HepG2 (cell line): ENCODE measurements at regions not wholly inside any gene's neighbourhood (a gene's known extent, or its start where the extent isn't known, plus 50 kb on each side); places are given as distances from the start of the nearest gene placed in this dataset.

Source experiments
- ATAC-seq: fragments of 200-7000 bp; cut with Tn5 transposase; 3 replicates; pipeline ENCODE4 v1.9.1; 2020; ENCODE audit warnings: mild to moderate bottlenecking, moderate library complexity
- BruUV-seq: library from RNA; stranded (reverse); fragments of 400-500 nt; replicated peaks from 2 replicates; lab custom pipeline; 2021; lab: Mats Ljungman, UMichigan
- CTCF ChIA-PET: fragments of 300-600 bp; formaldehyde crosslinking; extraction: SDS; loops from one replicate; lab custom pipeline; 2021; ENCODE audit warnings: low total read pairs, inconsistent platforms, low intra/inter-chr PET ratio; lab: Yijun Ruan, JAX
- POLR2A ChIA-PET: fragments of 350-600 bp; sonication (Branson Sonifier 250); formaldehyde crosslinking; loops from one replicate; lab custom pipeline; 2020; ENCODE audit warnings: antibody characterized with exemption, inconsistent platforms; lab: Yijun Ruan, JAX
- DNase-seq: peaks from one replicate; pipeline ENCODE4 v3.0.0-alpha.2; 2015; ENCODE audit warnings: low spot score
- FAIRE-seq: peaks from 3 replicates; lab custom pipeline; 2011; peaks lifted over from hg19 to GRCh38; lab: Jason Lieb, UNC
- H2AFZ ChIP-seq: one replicate; pipeline ENCODE4 v1.6.1; 2011; ENCODE audit warnings: low read length, inconsistent platforms
- H3K27ac ChIP-seq: fragments of 300-600 bp; 3 replicates; pipeline ENCODE4 v1.8.0; 2011; ENCODE audit warnings: mixed run types, mild to moderate bottlenecking, mixed read lengths, low read length, inconsistent platforms; ENCODE audit not compliant: insufficient read depth; ENCODE audit errors: extremely low read length
- H3K27me3 ChIP-seq, 2 experiments: fragments of 200-600 bp in 1 of 2; 2 replicates in 1 of 2; 3 replicates in 1 of 2; pipeline versions ENCODE4 v1.6.0 to v1.8.0; 2011; ENCODE audit warnings: low read length in 2 of 2, mild to moderate bottlenecking in 2 of 2, moderate library complexity in 2 of 2, inconsistent platforms in 1 of 2; ENCODE audit not compliant: insufficient read depth in 2 of 2, control insufficient read depth in 1 of 2
- H3K36me3 ChIP-seq, 2 experiments: fragments of 200-600 bp in 1 of 2; replicated peaks in 1 of 2; 2 replicates in 1 of 2; 3 replicates in 1 of 2; pipeline versions ENCODE4 v1.5.1 to v1.8.0; 2011; ENCODE audit warnings: low read length in 2 of 2, inconsistent platforms in 1 of 2; ENCODE audit not compliant: insufficient read depth in 2 of 2, control insufficient read depth in 1 of 2
- H3K4me1 ChIP-seq: 2 replicates; pipeline ENCODE4 v1.5.1; 2012; ENCODE audit warnings: low read length, inconsistent platforms; ENCODE audit not compliant: insufficient read depth
- H3K4me2 ChIP-seq: 2 replicates; pipeline ENCODE4 v1.6.0; 2011; ENCODE audit warnings: low read depth, low read length, inconsistent platforms
- H3K4me3 ChIP-seq, 3 experiments: fragments of 200-600 bp in 1 of 3; sonication (generic), shearing (Covaris generic) in 1 of 3; replicated peaks in 1 of 3; 2 replicates each; pipeline ENCODE4 v1.5.1; 2011 to 2016; ENCODE audit warnings: low read length in 3 of 3, inconsistent platforms in 2 of 3, low read depth in 2 of 3, mild to moderate bottlenecking in 2 of 3, control low read depth in 1 of 3, mixed read lengths in 1 of 3; ENCODE audit not compliant: insufficient read depth in 1 of 3
- H3K79me2 ChIP-seq: one replicate; pipeline ENCODE4 v1.6.1; 2011; ENCODE audit warnings: low read length, inconsistent platforms; ENCODE audit not compliant: insufficient read depth
- H3K9ac ChIP-seq: 2 replicates; pipeline ENCODE4 v1.6.0; 2011; ENCODE audit warnings: mild to moderate bottlenecking, low read depth, low read length, inconsistent platforms; ENCODE audit not compliant: insufficient read depth
- H3K9me3 ChIP-seq: 2 replicates; pipeline ENCODE4 v1.5.1; 2012; ENCODE audit warnings: mild to moderate bottlenecking, low read length
- H4K20me1 ChIP-seq: 2 replicates; pipeline ENCODE4 v1.6.0; 2011; ENCODE audit warnings: inconsistent platforms, mild to moderate bottlenecking, low read length, moderate library complexity; ENCODE audit not compliant: insufficient read depth
- GABPA ChIP-seq, 2 experiments: IDR thresholded peaks; 2 replicates each; pipeline ENCODE4 v1.6.1; 2011 to 2016; ENCODE audit warnings: low read depth in 2 of 2, low read length in 1 of 2, missing biosample characterization in 1 of 2, missing genetic modification characterization in 1 of 2
- RAD51 ChIP-seq: fragments of 450-650 bp; IDR thresholded peaks from 2 replicates; pipeline ENCODE4 v1.6.1; 2016; ENCODE audit warnings: borderline replicate concordance
- ZNF280B ChIP-seq: sonication (generic); formaldehyde crosslinking; IDR thresholded peaks from 2 replicates; pipeline ENCODE4 v1.5.0; 2020; ENCODE audit warnings: missing genetic modification reagents, mild to moderate bottlenecking, borderline replicate concordance
- WGBS: methylation state at CpG from one replicate; pipeline ENCODE4 v1.1.6; 2017; ENCODE audit warnings: low lambda C conversion rate; 5-methylcytosine and 5-hydroxymethylcytosine counted together
- in situ Hi-C: cut with HindIII; loops from 2 replicates; pipeline ENCODE4 v1.10.0; 2017; ENCODE audit warnings: low pct_unique_long_range_greater_than_20kb; ENCODE audit not compliant: extremely low pct_ligation_motif_present
- intact Hi-C: fragments of 100-400 bp; cut with micrococcal nuclease; formaldehyde crosslinking; loops from one replicate; pipeline ENCODE4 v1.10.0; 2022; ENCODE audit not compliant: unreplicated experiment

DNA sequence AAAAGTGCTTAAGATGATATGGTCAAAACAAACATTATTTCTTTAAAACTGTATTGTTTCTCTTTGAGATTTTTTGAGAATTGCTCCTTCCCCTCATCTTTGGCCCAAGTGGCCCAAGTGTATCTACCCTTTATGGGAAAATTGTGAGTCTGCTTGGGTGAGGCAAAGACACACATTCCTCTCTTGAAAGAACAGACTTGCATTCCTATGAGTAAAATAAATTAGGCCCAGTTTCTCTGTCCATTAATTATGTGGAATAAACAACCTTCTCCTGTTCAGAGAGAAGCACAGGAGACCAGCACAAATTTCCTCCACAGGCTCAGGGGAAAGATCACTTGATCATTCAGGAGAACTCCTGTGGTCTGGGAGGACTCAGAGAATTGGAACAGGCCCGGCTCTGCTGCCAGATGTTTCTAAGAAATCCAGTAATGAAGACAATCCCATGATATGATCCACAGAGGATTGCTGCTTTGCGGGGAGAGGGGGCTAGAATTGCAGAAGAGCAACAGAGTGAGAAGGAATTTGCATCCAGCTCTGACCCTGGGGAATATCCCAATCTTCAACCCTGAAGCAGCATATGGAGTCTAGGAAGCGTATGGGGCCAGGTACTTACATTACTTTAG, 53.8 kb upstream of the BOC start (continued):
- TF ChIP-seq GABPA (IDR thresholded peaks at IDR 0.05; ENCODE audit: low read depth, low read length) (no peak), GABPA (CRISPR knock-in tag; IDR thresholded peaks at IDR 0.05; ENCODE audit: low read depth) (no peak)

DNA sequence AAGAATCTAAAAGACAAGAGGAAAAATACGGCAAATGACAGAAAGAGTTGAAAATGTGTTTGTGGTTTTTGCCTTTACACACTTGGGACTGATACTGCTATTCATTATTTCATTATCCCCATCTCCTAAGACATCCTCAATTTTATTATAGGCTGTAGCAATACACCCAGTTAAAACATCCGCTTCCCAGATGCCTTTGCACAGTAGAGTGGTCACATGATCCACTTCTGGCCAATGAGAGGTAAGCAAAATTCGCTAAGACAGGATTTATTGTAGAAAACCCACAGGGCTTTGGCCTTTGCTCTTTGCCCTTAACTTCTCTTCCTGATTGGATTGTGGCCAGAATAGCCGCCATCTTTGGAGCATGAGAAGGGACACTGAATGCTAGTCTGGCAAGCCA, 53.2 kb upstream of the BOC start:
- H3K9me3 ChIP-seq: no peaks in the 10 kb centered on the region
- WGBS: 21% methylated on average over 4 of the region's 4 CpGs
- no peak for ATAC-seq
- no peaks in the 10 kb centered on the region; a peak in 1 of 5 replicates for H3K27me3 ChIP-seq
- no peak for FAIRE-seq
- in situ Hi-C loops (no loop called here), intact Hi-C loops (no loop called here)
- H3K4me3 ChIP-seq: no peak overlapping the region
- no peaks in the 10 kb centered on the region for H3K36me3 ChIP-seq
- no peak overlapping the region for H2AFZ ChIP-seq
- no peak overlapping the region for H3K4me2 ChIP-seq
- no peak for TF ChIP-seq ZNF280B
- 0 out of 2 replicates have a peak, but pooled peaks have one; percentile 10 for TF ChIP-seq RAD51
- ChIA-PET POLR2A (no interaction called here), CTCF (no interaction called here)
- no peak overlapping the region for H3K27ac ChIP-seq
- H4K20me1 ChIP-seq: no peaks in the 10 kb centered on the region
- no peaks in the 10 kb centered on the region for H3K4me1 ChIP-seq
- BruUV-seq: no TSS peak
- no peaks in the 10 kb centered on the region for H3K79me2 ChIP-seq
- no peak for DNase-seq
- no peak overlapping the region for H3K9ac ChIP-seq
